Spleen (tissue), 11 donors: ENCODE measurements at regions not wholly inside any gene's neighbourhood (a gene's known extent, or its start where the extent isn't known, plus 50 kb on each side); places are given as distances from the start of the nearest gene placed in this dataset.

Experiments
- DNase-seq: peaks from one replicate; pipeline ENCODE4 v3.0.0-alpha.2; 2020
- H3K27ac ChIP-seq, 8 donors: fragments of 200-600 bp; sonication (generic) in 7 of 8; 1 replicate in 4 of 8; 2 replicates in 4 of 8; pipeline versions ENCODE4 v1.5.0 to v1.8.0; 2016 to 2021; ENCODE audit warnings: inconsistent platforms in 4 of 8, mild to moderate bottlenecking in 4 of 8, moderate library complexity in 1 of 8
- H3K27me3 ChIP-seq, 7 donors: fragments of 200-600 bp; sonication (generic) in 6 of 7; replicated peaks in 1 of 7; 1 replicate in 4 of 7; 2 replicates in 3 of 7; pipeline versions ENCODE4 v1.5.0 to v1.8.0; 2016 to 2021; ENCODE audit warnings: inconsistent platforms in 3 of 7, mild to moderate bottlenecking in 1 of 7
- H3K36me3 ChIP-seq, 6 donors: fragments of 200-600 bp; sonication (generic) in 5 of 6; 1 replicate in 4 of 6; 2 replicates in 2 of 6; pipeline versions ENCODE4 v1.5.0 to v1.8.0; 2016 to 2021; ENCODE audit warnings: inconsistent platforms in 2 of 6
- H3K4me1 ChIP-seq, 6 donors: fragments of 200-600 bp; sonication (generic) in 5 of 6; 1 replicate in 3 of 6; 2 replicates in 3 of 6; pipeline versions ENCODE4 v1.5.0 to v1.8.0; 2016 to 2021; ENCODE audit warnings: inconsistent platforms in 3 of 6
- H3K4me3 ChIP-seq, 8 donors: fragments of 200-600 bp; sonication (generic) in 7 of 8; 1 replicate in 4 of 8; 2 replicates in 4 of 8; pipeline versions ENCODE4 v1.5.0 to v1.8.0; 2016 to 2021; ENCODE audit warnings: inconsistent platforms in 4 of 8, mild to moderate bottlenecking in 4 of 8, moderate library complexity in 2 of 8
- H3K9me3 ChIP-seq, 8 donors: fragments of 200-600 bp; sonication (generic) in 7 of 8; 1 replicate in 4 of 8; 2 replicates in 4 of 8; pipeline versions ENCODE4 v1.5.0 to v1.8.0; 2016 to 2021; ENCODE audit warnings: inconsistent platforms in 4 of 8
- POLR2A ChIP-seq, 3 donors: fragments of 450-650 bp; IDR thresholded peaks; one replicate each; pipeline ENCODE4 v1.5.1; 2017; ENCODE audit warnings: antibody characterized with exemption in 3 of 3, mild to moderate bottlenecking in 1 of 3
- POLR2AphosphoS5 ChIP-seq, 3 donors: sonication (generic); formaldehyde crosslinking; IDR thresholded peaks; one replicate each; pipeline ENCODE4 v1.5.1; 2017; ENCODE audit warnings: antibody characterized with exemption in 3 of 3
- WGBS, 5 donors: extraction: QIAGEN DNeasy Blood & Tissue Kit in 3 of 5; methylation state at CpG; one replicate each; pipeline versions ENCODE4 v1.1.5 to v1.1.7; 2013 to 2018; 5-methylcytosine and 5-hydroxymethylcytosine counted together
- intact Hi-C: fragments of 100-400 bp; cut with DNase I; formaldehyde crosslinking; loops from one replicate; pipeline ENCODE4 v1.15.0; 2023; ENCODE audit warnings: low total_unique reads
- TF ChIP-seq, protein P1 (sequence below), 11 experiments: fragments of 200-600 bp in 7 of 11; fragments of 450-650 bp in 4 of 11; sonication (generic) in 4 of 11; IDR thresholded peaks in 8 of 11; conservative IDR thresholded peaks in 3 of 11; 1 replicate in 7 of 11; 2 replicates in 4 of 11; pipeline versions ENCODE4 v1.4.0 to v1.8.0; 2016 to 2021; ENCODE audit warnings: antibody characterized with exemption in 11 of 11, inconsistent platforms in 4 of 11, mild to moderate bottlenecking in 1 of 11
- donor health status: healthy with polysubstance abuse.
- donor health status: DM: no; HTN: no; CAD: no; lungs with moderate emphysema.
- donor health status: DM: no; HTN: no; CAD: no.
- donor health status: Bipolar disorder and iron deficiency.
- donor health status: healthy.
- donor health status: DM: no; HTN: no; CAD: no.
- donor health status: DM: yes; HTN: yes; CAD: no.

DNA sequence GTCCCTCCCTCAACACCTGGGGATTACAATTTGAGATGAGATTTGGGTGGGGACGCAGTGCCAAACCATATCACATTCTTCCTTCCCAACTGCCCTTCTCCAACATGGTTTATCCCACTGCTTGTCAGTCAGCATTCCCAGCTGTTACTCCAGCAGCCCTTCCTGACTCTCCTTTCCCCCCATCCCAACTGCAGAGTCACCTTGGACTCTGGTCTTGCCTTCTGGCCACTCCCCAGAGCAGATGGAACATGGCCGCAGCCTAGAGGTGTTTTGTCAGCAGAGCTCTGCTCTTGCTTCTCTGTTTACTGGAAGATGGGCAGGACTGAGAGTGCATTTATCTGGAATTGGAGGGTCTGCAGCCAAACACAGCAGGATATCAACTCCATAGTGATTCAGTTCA is 51.2 kb upstream of the MEX3C start:
- H3K9me3 ChIP-seq, result no peaks in the 10 kb centered on the region
- no peaks in the 10 kb centered on the region for H3K36me3 ChIP-seq
- peaks cover 0 to 11% (median 0%) of the 10 kb centered on the region in 6 donors for H3K4me1 ChIP-seq
- 83 to 98% (median 90%) methylated on average over 2 of the region's 2 CpGs for WGBS, 5 donors
- intact Hi-C loops, result no loop called here
- no peak overlapping the region for H3K4me3 ChIP-seq
- H3K27ac ChIP-seq, result no peak overlapping the region
- TF ChIP-seq POLR2AphosphoS5 (IDR thresholded peaks at IDR 0.05) (no peak), POLR2A (IDR thresholded peaks at IDR 0.05) (no peak)
- TF ChIP-seq, protein P1, sequence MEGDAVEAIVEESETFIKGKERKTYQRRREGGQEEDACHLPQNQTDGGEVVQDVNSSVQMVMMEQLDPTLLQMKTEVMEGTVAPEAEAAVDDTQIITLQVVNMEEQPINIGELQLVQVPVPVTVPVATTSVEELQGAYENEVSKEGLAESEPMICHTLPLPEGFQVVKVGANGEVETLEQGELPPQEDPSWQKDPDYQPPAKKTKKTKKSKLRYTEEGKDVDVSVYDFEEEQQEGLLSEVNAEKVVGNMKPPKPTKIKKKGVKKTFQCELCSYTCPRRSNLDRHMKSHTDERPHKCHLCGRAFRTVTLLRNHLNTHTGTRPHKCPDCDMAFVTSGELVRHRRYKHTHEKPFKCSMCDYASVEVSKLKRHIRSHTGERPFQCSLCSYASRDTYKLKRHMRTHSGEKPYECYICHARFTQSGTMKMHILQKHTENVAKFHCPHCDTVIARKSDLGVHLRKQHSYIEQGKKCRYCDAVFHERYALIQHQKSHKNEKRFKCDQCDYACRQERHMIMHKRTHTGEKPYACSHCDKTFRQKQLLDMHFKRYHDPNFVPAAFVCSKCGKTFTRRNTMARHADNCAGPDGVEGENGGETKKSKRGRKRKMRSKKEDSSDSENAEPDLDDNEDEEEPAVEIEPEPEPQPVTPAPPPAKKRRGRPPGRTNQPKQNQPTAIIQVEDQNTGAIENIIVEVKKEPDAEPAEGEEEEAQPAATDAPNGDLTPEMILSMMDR (IDR thresholded peaks at IDR 0.05 in 8 of 11, conservative IDR thresholded peaks at IDR 0.05 in 3 of 11), result no peak
- no peaks in the 10 kb centered on the region for H3K27me3 ChIP-seq
- no peak for DNase-seq

DNA sequence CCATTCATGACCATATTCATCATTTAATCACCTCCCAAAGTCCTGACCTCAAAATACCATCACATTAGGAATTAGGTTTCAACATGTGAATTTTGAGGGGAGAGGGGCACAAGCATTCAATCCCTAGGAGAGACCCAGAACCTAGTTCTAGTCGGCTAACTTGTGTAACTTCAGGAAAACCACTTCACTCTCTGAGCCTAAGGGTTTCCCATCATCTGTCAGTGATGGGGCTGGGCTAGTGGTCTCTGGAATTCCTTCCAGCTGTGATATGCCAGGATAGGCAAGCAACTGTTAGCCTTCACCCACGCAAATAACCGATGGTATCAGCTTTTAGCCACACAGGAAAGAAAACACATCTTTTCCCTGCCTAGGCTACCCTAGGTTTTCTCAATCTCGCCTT is 52.5 kb upstream of the MEX3C start:
- Histone ChIP-seq H3K27ac (no peak overlapping the region), H3K27me3 (no peaks in the 10 kb centered on the region), H3K36me3 (no peaks in the 10 kb centered on the region), H3K9me3 (no peaks in the 10 kb centered on the region), H3K4me3 (no peak overlapping the region), H3K4me1 (peaks cover 0 to 11% (median 0%) of the 10 kb centered on the region in 6 donors)
- TF ChIP-seq, protein P1 (IDR thresholded peaks at IDR 0.05 in 8 of 11, conservative IDR thresholded peaks at IDR 0.05 in 3 of 11), result no peak
- no peak for TF ChIP-seq POLR2AphosphoS5 (IDR thresholded peaks at IDR 0.05)
- TF ChIP-seq POLR2A (IDR thresholded peaks at IDR 0.05), result no peak
- intact Hi-C loops, result no loop called here
- no peak for DNase-seq
- 57 to 68% (median 63%) methylated on average over 4 of the region's 4 CpGs for whole genome bisulfite sequencing, 5 donors

DNA sequence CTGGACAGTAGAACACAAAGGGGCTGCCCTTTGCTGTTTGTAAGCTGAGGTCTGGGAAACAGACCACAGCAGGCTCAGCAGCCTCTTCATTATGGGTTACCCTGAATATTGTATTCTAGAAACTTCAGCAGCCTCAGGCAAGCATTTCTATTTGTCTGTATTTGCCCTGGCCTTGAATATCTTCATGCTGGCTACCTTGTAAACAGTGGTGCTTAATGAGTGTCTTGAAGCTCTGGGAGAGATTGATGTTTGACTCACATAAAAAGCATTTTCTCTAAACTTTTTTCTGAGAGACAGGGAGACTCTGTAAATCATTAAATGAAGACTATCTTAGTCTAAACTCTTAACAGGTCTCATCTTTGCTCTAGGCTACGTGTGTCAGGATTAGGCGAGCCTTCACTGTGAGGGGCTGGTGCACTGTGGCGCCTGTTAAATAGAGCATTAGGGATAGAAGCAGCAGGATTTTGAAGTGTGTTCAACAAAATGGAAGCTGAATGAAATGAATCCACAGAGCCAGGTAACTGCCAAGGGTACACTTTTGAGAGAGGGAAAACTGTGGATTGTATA is 53.1 kb upstream of the MEX3C start:
- Histone ChIP-seq H3K4me3 (no peak overlapping the region), H3K36me3 (no peaks in the 10 kb centered on the region), H3K9me3 (no peaks in the 10 kb centered on the region), H3K27ac (no peak overlapping the region), H3K4me1 (peaks cover 0 to 11% (median 0%) of the 10 kb centered on the region in 6 donors), H3K27me3 (no peaks in the 10 kb centered on the region)
- intact Hi-C loops, result no loop called here
- no peak for DNase-seq
- WGBS, 5 donors, result 86 to 94% (median 90%) methylated on average over 3 of the region's 3 CpGs
- no peak for TF ChIP-seq POLR2AphosphoS5 (IDR thresholded peaks at IDR 0.05)
- TF ChIP-seq, protein P1 (IDR thresholded peaks at IDR 0.05 in 8 of 11, conservative IDR thresholded peaks at IDR 0.05 in 3 of 11), result no peak
- TF ChIP-seq POLR2A (IDR thresholded peaks at IDR 0.05), result no peak

DNA sequence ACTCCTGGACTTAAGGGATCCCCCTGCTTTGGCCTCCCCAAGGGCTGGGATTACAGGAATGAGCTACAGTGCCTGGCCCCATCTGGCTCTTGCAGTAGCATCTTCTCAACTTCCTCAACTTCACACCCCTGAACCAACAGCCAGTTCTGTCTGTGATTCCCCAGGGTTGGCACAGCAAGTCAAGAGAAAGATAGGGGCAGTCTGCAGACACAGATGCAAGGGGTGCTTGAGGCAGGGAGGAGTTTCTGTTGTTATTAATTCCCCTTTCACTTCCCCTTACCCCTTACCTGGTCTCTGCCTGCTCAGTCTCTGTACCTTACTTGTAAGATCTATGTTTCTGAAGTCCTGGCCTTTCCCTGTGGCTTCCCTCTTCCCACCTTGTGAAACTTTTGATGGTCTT is 54.1 kb upstream of the MEX3C start:
- intact Hi-C loops, result no loop called here
- no peaks in the 10 kb centered on the region for H3K27me3 ChIP-seq
- no peaks in the 10 kb centered on the region for H3K9me3 ChIP-seq
- no peak overlapping the region for H3K4me3 ChIP-seq
- DNase-seq, result peak; percentile 77
- H3K36me3 ChIP-seq, result no peaks in the 10 kb centered on the region
- H3K4me1 ChIP-seq, result peaks cover 0 to 11% (median 0%) of the 10 kb centered on the region in 6 donors
- TF ChIP-seq POLR2A (IDR thresholded peaks at IDR 0.05), result no peak
- no peak for TF ChIP-seq POLR2AphosphoS5 (IDR thresholded peaks at IDR 0.05)
- TF ChIP-seq, protein P1 (IDR thresholded peaks at IDR 0.05 in 8 of 11, conservative IDR thresholded peaks at IDR 0.05 in 3 of 11), result no peak
- no peak overlapping the region for H3K27ac ChIP-seq
